NCI-H2107 (cell line): ENCODE measurements at regions not wholly inside any gene's neighbourhood (a gene's known extent, or its start where the extent isn't known, plus 50 kb on each side); places are given as distances from the start of the nearest gene placed in this dataset.

ENCODE experiments used
- DNase-seq: peaks from one replicate; lab custom pipeline; 2025; lab: John Stamatoyannopoulos, UW

DNA sequence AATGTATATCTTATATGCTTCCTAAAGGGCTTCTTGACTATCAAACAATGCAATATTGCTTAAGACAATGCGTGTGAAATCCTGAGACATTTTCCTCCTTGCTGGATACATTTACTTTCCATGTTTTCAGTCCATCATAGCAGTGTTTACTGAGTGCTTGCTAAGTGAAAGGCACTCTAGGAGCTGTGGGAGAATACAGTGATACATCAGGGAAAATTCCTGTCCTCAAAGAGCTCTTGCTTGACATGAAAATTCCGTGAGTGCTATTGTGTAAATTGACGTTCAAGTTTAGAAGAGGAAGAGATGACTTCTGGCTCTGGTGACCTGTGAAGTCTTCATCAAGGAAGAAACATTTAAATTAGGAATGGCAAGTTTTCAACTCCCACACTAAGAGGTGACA is 449.4 kb upstream of the SOX11 start:
- DNase-seq, result no peak

- no peak for DNase-seq
Measured at GRCh38 chr2:5250482-5250881, 441.7 kb upstream of the SOX11 start.

DNA sequence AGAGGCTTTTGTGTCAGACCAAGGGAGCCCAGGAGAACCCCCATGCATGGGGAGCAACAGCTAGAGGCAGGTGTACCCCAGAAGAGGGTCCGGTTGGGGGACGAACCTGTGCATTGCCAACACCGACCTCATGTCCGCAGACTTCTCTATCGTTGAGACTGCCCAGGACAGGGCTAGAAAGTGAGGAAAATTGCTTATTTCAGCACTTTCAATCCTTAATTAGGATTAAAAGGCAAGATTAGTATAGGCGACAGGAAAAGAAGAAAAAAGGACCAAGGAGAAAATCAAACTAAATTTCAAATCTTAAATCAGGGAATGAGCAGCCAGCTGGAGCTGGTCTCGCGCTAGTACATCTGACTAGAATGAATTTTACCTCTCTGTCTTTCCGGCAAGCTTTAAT is 438.9 kb upstream of the SOX11 start:
- DNase-seq, result no peak

- no peak for DNase-seq
Measured at GRCh38 chr2:5254791-5255332, 437.3 kb upstream of the SOX11 start.

- no peak for DNase-seq
Measured at GRCh38 chr2:5263291-5263690, 428.9 kb upstream of the SOX11 start.

GRCh38 chr2:5264361-5264760 is 427.8 kb upstream of the SOX11 start:
- DNase-seq, result no peak

DNA sequence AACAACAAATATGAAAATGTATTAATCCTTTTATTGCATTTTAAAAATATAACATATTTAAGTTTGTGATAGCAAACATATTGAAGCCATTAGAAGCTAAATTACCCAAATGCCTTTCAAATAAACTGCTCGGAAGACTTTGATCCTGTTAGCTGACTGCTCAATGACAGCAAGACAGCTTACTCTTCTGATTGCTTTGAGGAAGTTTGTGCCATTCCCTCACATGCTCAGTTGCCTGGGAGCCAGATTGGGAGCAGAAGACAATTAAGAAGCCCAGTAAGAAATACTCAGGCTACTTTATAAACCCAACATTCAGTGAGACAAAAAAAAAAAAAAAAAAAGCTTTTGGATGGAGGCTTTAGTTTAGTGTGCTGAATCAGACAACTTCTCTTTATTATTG is 407.1 kb upstream of the SOX11 start:
- no peak for DNase-seq

GRCh38 chr2:5285872-5286769 is 406.1 kb upstream of the SOX11 start:
- no peak for DNase-seq

GRCh38 chr2:5287558-5288334 is 404.4 kb upstream of the SOX11 start:
- DNase-seq, result no peak

GRCh38 chr2:5290900-5291546 is 401.2 kb upstream of the SOX11 start:
- no peak for DNase-seq

GRCh38 chr2:5304640-5305039 is 387.5 kb upstream of the SOX11 start:
- DNase-seq, result no peak

- no peak for DNase-seq
Measured at GRCh38 chr2:5315041-5315440, 377.1 kb upstream of the SOX11 start.

- DNase-seq, result peak; percentile 7
Measured at GRCh38 chr2:5315512-5315911, 376.7 kb upstream of the SOX11 start.

DNA sequence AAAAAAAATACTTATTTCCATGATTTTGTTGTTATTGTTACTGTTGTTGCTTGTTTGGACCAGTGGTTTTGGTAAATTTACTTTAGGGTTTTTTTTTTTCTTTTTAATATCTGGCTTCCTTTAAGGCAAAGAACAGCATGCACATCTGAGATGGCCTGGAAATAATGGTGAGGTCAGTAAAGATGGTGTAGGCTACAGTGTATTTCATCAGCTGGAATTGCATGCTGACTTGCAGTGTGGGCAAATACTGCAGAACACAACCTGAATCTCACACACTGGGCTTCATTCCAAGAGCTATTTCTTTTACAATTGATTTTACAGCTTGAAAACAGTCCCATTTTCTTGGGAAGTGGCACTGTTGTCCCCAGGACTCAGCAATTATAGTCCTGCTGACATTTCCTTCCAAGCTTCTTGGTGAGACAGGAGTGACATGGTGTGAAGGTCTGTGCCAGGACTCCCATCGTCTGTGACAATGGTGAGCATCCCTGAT is 376.1 kb upstream of the SOX11 start:
- DNase-seq, result no peak

GRCh38 chr2:5319493-5319892 is 372.7 kb upstream of the SOX11 start:
- no peak for DNase-seq

DNA sequence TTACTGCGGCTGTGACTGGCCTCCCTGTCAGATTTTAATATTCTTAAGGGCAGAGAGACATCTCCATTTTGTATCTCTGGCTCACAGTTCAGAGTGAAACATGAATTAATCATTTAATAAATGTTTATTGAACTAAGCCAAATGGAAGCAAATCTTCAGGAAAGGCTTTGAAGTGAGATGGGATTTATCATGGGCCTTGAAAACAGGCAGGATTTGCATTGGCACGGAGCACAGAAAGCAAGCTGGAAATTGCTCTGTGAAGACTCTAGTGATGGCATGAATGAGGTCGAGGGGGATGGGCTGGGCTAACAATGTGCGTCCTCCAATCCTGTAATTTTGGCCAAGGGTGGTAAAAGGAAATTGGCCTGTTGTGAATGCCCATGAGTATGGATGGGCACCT is 369.8 kb upstream of the SOX11 start:
- no peak for DNase-seq

GRCh38 chr2:5325523-5325922 is 366.7 kb upstream of the SOX11 start:
- DNase-seq, result no peak

- DNase-seq, result no peak
Measured at GRCh38 chr2:5328826-5329225, 363.4 kb upstream of the SOX11 start.

DNA sequence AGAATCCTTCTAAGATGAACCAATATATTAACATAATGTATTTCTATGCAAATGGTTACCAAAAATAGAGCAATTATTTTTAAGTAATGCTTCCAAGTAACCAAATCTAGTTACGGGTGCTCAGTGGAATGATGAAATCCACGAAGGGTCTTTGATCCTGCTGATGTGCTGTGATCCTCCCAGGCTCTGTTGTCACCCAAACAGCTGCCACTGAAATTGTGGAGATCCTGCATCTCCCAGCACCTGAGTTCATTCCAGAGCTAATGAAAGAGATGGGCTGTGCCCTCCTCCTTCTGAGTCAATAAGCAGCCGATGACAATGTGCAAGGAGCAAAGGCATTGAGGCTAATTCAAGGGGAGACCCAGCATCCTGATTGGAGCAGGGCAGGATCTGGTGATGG is 362.4 kb upstream of the SOX11 start:
- no peak for DNase-seq

- DNase-seq, result no peak
Measured at GRCh38 chr2:5330961-5331360, 361.2 kb upstream of the SOX11 start.

GRCh38 chr2:5332925-5333324 is 359.3 kb upstream of the SOX11 start:
- DNase-seq, result no peak

GRCh38 chr2:5339473-5339872 is 352.7 kb upstream of the SOX11 start:
- DNase-seq, result no peak
